A549 (cell line): ENCODE measurements at regions not wholly inside any gene's neighbourhood (a gene's known extent, or its start where the extent isn't known, plus 50 kb on each side); places are given as distances from the start of the nearest gene placed in this dataset.

Experiments
- ATAC-seq, 2 experiments: fragments of 200-7000 bp in 1 of 2; fragments of >200 bp in 1 of 2; cut with Nextera tagmentation in 1 of 2; cut with Tn5 transposase in 1 of 2; 3 replicates each; pipeline versions ENCODE4 v1.8.0 to v1.9.1; 2018 to 2020; ENCODE audit warnings: mild to moderate bottlenecking in 1 of 2, moderate library complexity in 1 of 2
- CTCF ChIA-PET: fragments of 300-600 bp; sonication (Branson Sonifier 250); formaldehyde crosslinking; extraction: SDS; loops from one replicate; lab custom pipeline; 2021; ENCODE audit warnings: antibody characterized with exemption, inconsistent platforms; lab: Yijun Ruan, JAX
- POLR2A ChIA-PET: fragments of 350-600 bp; formaldehyde crosslinking; extraction: SDS; loops from one replicate; lab custom pipeline; 2021; ENCODE audit warnings: antibody characterized with exemption, inconsistent platforms; lab: Yijun Ruan, JAX
- DNase-seq, 2 experiments: peaks; one replicate each; pipeline versions ENCODE4 v3.0.0 to v3.0.0-alpha.2; 2011 to 2016; ENCODE audit warnings: low read depth in 1 of 2, low spot score in 1 of 2
- FAIRE-seq: peaks from 2 replicates; lab custom pipeline; 2011; peaks lifted over from hg19 to GRCh38; lab: Jason Lieb, UNC
- H3K27ac ChIP-seq, 2 experiments: fragments of >200 bp; sonication (Bioruptor Twin); formaldehyde crosslinking; 3 replicates each; pipeline ENCODE4 v1.5.1; 2016 to 2017
- H3K4me1 ChIP-seq: fragments of >200 bp; sonication (Bioruptor Twin); formaldehyde crosslinking; 3 replicates; pipeline ENCODE4 v1.6.1; 2016
- H3K4me2 ChIP-seq: fragments of >200 bp; sonication (Bioruptor Twin); formaldehyde crosslinking; 3 replicates; pipeline ENCODE4 v1.6.1; 2016
- H3K4me3 ChIP-seq: fragments of >200 bp; sonication (Bioruptor Twin); formaldehyde crosslinking; 3 replicates; pipeline ENCODE4 v1.5.1; 2016
- H3K9me3 ChIP-seq: fragments of >200 bp; sonication (Bioruptor Twin); formaldehyde crosslinking; 3 replicates; pipeline ENCODE4 v1.6.1; 2016
- BHLHE40 ChIP-seq: IDR thresholded peaks from 2 replicates; pipeline ENCODE4 v1.6.1; 2012; ENCODE audit warnings: low read depth, low read length, inconsistent platforms
- CBX2 ChIP-seq: fragments of 200-600 bp; sonication (generic); IDR thresholded peaks from 2 replicates; pipeline ENCODE4 v1.6.1; 2016; ENCODE audit warnings: low read depth, mild to moderate bottlenecking, borderline replicate concordance
- CEBPB ChIP-seq, 2 experiments: fragments of >200 bp in 1 of 2; sonication (Bioruptor Twin) in 1 of 2; formaldehyde crosslinking in 1 of 2; IDR thresholded peaks; 2 replicates each; pipeline ENCODE4 v1.6.1; 2012 to 2016
- CHD4 ChIP-seq: fragments of 200-600 bp; sonication (generic); IDR thresholded peaks from 2 replicates; pipeline ENCODE4 v1.6.1; 2016; ENCODE audit warnings: antibody characterized with exemption, mild to moderate bottlenecking, borderline replicate concordance
- EHF ChIP-seq: fragments of 250-450 bp; sonication (Bioruptor Pico); IDR thresholded peaks from 2 replicates; pipeline ENCODE4 v1.5.0; 2020; ENCODE audit warnings: mild to moderate bottlenecking
- ELK1 ChIP-seq: fragments of 150-350 bp; IDR thresholded peaks from 2 replicates; pipeline ENCODE4 v1.6.1; 2014; ENCODE audit warnings: low read depth, mild to moderate bottlenecking, low read length
- ESRRA ChIP-seq: fragments of 150-350 bp; IDR thresholded peaks from 2 replicates; pipeline ENCODE4 v1.6.1; 2014; ENCODE audit warnings: mild to moderate bottlenecking, low read length, borderline replicate concordance
- FOSB ChIP-seq: fragments of 250-450 bp; sonication (Bioruptor Pico); IDR thresholded peaks from 2 replicates; pipeline ENCODE4 v1.5.0; 2020; ENCODE audit warnings: mild to moderate bottlenecking, moderate library complexity
- FOXS1 ChIP-seq: fragments of 250-450 bp; sonication (Bioruptor Pico); IDR thresholded peaks from 2 replicates; pipeline ENCODE4 v1.5.0; 2020; ENCODE audit warnings: mild to moderate bottlenecking, moderate library complexity
- HES2 ChIP-seq: fragments of >200 bp; sonication (Bioruptor Twin); formaldehyde crosslinking; IDR thresholded peaks from 2 replicates; pipeline ENCODE4 v1.6.1; 2016
- HEYL ChIP-seq: fragments of 250-450 bp; sonication (Bioruptor Pico); IDR thresholded peaks from 2 replicates; pipeline ENCODE4 v1.8.0; 2021; ENCODE audit warnings: mild to moderate bottlenecking, moderate library complexity
- HOXB13 ChIP-seq: fragments of 250-450 bp; sonication (Bioruptor Pico); IDR thresholded peaks from 2 replicates; pipeline ENCODE4 v1.5.0; 2020; ENCODE audit warnings: low read depth, mild to moderate bottlenecking, moderate library complexity
- JUNB ChIP-seq: fragments of >200 bp; sonication (Bioruptor Twin); formaldehyde crosslinking; IDR thresholded peaks from 2 replicates; pipeline ENCODE4 v1.6.1; 2016
- MYC ChIP-seq: IDR thresholded peaks from 2 replicates; pipeline ENCODE4 v1.6.1; 2012; ENCODE audit warnings: mild to moderate bottlenecking, inconsistent platforms, low read length, improper control_type of control experiment, borderline replicate concordance
- NFE2L2 ChIP-seq: fragments of 150-350 bp; conservative IDR thresholded peaks from 2 replicates; pipeline ENCODE4 v1.6.1; 2014; ENCODE audit warnings: low read length
- PHF8 ChIP-seq: fragments of 200-600 bp; sonication (generic); IDR thresholded peaks from 2 replicates; pipeline ENCODE4 v1.6.1; 2016; ENCODE audit warnings: low read depth, mild to moderate bottlenecking, antibody characterized with exemption, moderate library complexity, borderline replicate concordance
- POLR2AphosphoS2 ChIP-seq: conservative IDR thresholded peaks from 2 replicates; pipeline ENCODE4 v1.6.1; 2012; ENCODE audit warnings: low read length, improper control_type of control experiment, inconsistent platforms
- RCOR1 ChIP-seq: fragments of 150-350 bp; IDR thresholded peaks from 2 replicates; pipeline ENCODE4 v1.6.1; 2014; ENCODE audit warnings: antibody characterized with exemption, low read length, low read depth
- REST ChIP-seq: fragments of 200-600 bp; sonication (generic); IDR thresholded peaks from 2 replicates; pipeline ENCODE4 v1.6.1; 2016; ENCODE audit warnings: antibody characterized with exemption, mild to moderate bottlenecking, moderate library complexity
- ZC3H11A ChIP-seq: fragments of 450-650 bp; IDR thresholded peaks from 2 replicates; pipeline ENCODE4 v1.6.1; 2014; ENCODE audit warnings: antibody characterized with exemption, mild to moderate bottlenecking
- WGBS: methylation state at CpG from one replicate; pipeline ENCODE4 v1.1.6; 2017; ENCODE audit errors: missing lambda C conversion rate; 5-methylcytosine and 5-hydroxymethylcytosine counted together

GRCh38 chr9:21672140-21672539, 130.3 kb upstream of the MTAP start:
- TF ChIP-seq CBX2 (no peak), ESRRA (no peak), CHD4 (no peak), MYC (no peak), JUNB (no peak), REST (no peak), POLR2AphosphoS2 (no peak), HES2 (no peak), HEYL (CRISPR knock-in tag) (no peak), PHF8 (no peak), HOXB13 (CRISPR knock-in tag) (no peak), ELK1 (no peak)
- TF ChIP-seq, all 56 proteins: peak for 0
- DNase-seq (no peak), ATAC-seq (no peak), FAIRE-seq (peak; percentile 39)
- 89% methylated on average over 4 of the region's 4 CpGs for WGBS
- Histone ChIP-seq H3K4me2 (no peak overlapping the region), H3K4me1 (peaks cover 30% of the 10 kb centered on the region), H3K27ac (0 out of 6 replicates have a peak overlapping the region, but pooled peaks of 1 of the 2 experiments have one; percentile 3), H3K9me3 (no peaks in the 10 kb centered on the region), H3K4me3 (no peak overlapping the region)
- ChIA-PET CTCF (interaction anchor here (1.5 to 1.6 kb wide), 2 partner anchors 9 to 11 kb away, joined by 3 to 4 read pairs; no protein-coding TSS in a partner anchor), POLR2A (interaction anchor here (0.7 kb wide), 1 partner anchor 107 kb away, joined by 3 read pairs; no protein-coding TSS in a partner anchor)

GRCh38 chr9:21672761-21673160, 129.7 kb upstream of the MTAP start:
- FAIRE-seq: peak; percentile 28
- H3K4me2 ChIP-seq: no peak overlapping the region
- 88% methylated on average over 1 of the region's 1 CpG for WGBS
- peaks cover 36% of the 10 kb centered on the region for H3K4me1 ChIP-seq
- H3K27ac ChIP-seq: peak overlapping the region in 1 of 2 experiments; percentile 31; a peak in 2 of 6 replicates
- TF ChIP-seq NFE2L2 (no peak), FOSB (CRISPR knock-in tag) (no peak), HES2 (no peak), ZC3H11A (no peak), RCOR1 (no peak), EHF (CRISPR knock-in tag) (no peak), JUNB (no peak), CEBPB (IDR thresholded peaks at IDR 0.05) (no peak), BHLHE40 (no peak), FOXS1 (CRISPR knock-in tag) (no peak)
- DNase-seq: no peak
- no peak; a peak in 1 of 6 replicates for ATAC-seq
- H3K4me3 ChIP-seq: no peak overlapping the region
- ChIA-PET POLR2A (interaction anchor here (0.7 to 1.0 kb wide), 2 partner anchors 108 to 113 kb away, joined by 3 read pairs; no protein-coding TSS in a partner anchor), CTCF (interaction anchor here (1.1 to 1.6 kb wide), 4 partner anchors 9 to 39 kb away, joined by 3 to 4 read pairs (median 3); no protein-coding TSS in a partner anchor)
- H3K9me3 ChIP-seq: no peaks in the 10 kb centered on the region
